HUES64 (cell line): ENCODE measurements at regions not wholly inside any gene's neighbourhood (a gene's known extent, or its start where the extent isn't known, plus 50 kb on each side); places are given as distances from the start of the nearest gene placed in this dataset.

Source experiments
- H3K27ac ChIP-seq: 2 replicates; pipeline ENCODE4 v1.7.0; 2013; ENCODE audit warnings: low read depth, low read length, inconsistent platforms
- H3K27me3 ChIP-seq: 2 replicates; pipeline ENCODE4 v1.6.1; 2013; ENCODE audit warnings: mild to moderate bottlenecking, low read length; ENCODE audit not compliant: insufficient read depth
- H3K36me3 ChIP-seq: 2 replicates; pipeline ENCODE4 v1.6.1; 2013; ENCODE audit warnings: mild to moderate bottlenecking, low read length; ENCODE audit not compliant: insufficient read depth
- H3K4me1 ChIP-seq: 2 replicates; pipeline ENCODE4 v1.6.1; 2013; ENCODE audit warnings: mild to moderate bottlenecking, low read length, moderate library complexity; ENCODE audit not compliant: insufficient read depth
- H3K4me3 ChIP-seq: 2 replicates; pipeline ENCODE4 v1.5.1; 2013; ENCODE audit warnings: mild to moderate bottlenecking, low read length, moderate library complexity
- H3K9ac ChIP-seq: 2 replicates; pipeline ENCODE4 v1.6.1; 2013; ENCODE audit warnings: mild to moderate bottlenecking, low read depth, low read length
- H3K9me3 ChIP-seq: 2 replicates; pipeline ENCODE4 v1.6.1; 2013; ENCODE audit warnings: low read depth, low read length; ENCODE audit not compliant: insufficient read depth
- WGBS: fragments of 150-250, 120-280 bp; methylation state at CpG from one replicate; pipeline ENCODE4 v1.1.7; 2013; ENCODE audit warnings: missing lambda C conversion rate; 5-methylcytosine and 5-hydroxymethylcytosine counted together

- H3K36me3 ChIP-seq, result no peaks in the 10 kb centered on the region
- no peaks in the 10 kb centered on the region for H3K9me3 ChIP-seq
- no peaks in the 10 kb centered on the region for H3K27me3 ChIP-seq
- no peak overlapping the region for H3K4me3 ChIP-seq
- peaks cover 48% of the 10 kb centered on the region for H3K4me1 ChIP-seq
- H3K27ac ChIP-seq, result no peak overlapping the region
- WGBS, result 87% methylated on average over 3 of the region's 3 CpGs
- H3K9ac ChIP-seq, result no peak overlapping the region
These were observed 49.7 kb upstream of the GRAMD2B start for GRCh38 chr5:126373375-126374108.
